Endothelial cell (in vitro differentiated cells): ENCODE measurements at regions not wholly inside any gene's neighbourhood (a gene's known extent, or its start where the extent isn't known, plus 50 kb on each side); places are given as distances from the start of the nearest gene placed in this dataset.
"Not testable (repeated sequence)": the region's sequence is repeated elsewhere in the genome, so short reads cannot be mapped to it uniquely, and the experiment has no call there.

Source experiments
- DNase-seq: peaks from one replicate; pipeline ENCODE4 v3.0.0; 2021; ENCODE audit warnings: low spot score
- H3K27ac Mint-ChIP-seq: one replicate; pipeline ENCODE4 v1.8.0; 2021; ENCODE audit warnings: mixed read lengths, inconsistent platforms; ENCODE audit not compliant: unreplicated experiment
- H3K27me3 Mint-ChIP-seq: one replicate; pipeline ENCODE4 v1.8.0; 2021; ENCODE audit warnings: mild to moderate bottlenecking, moderate library complexity, mixed read lengths, inconsistent platforms; ENCODE audit not compliant: unreplicated experiment
- H3K36me3 Mint-ChIP-seq: one replicate; pipeline ENCODE4 v1.8.0; 2021; ENCODE audit warnings: mild to moderate bottlenecking, low read depth, mixed read lengths, inconsistent platforms; ENCODE audit not compliant: unreplicated experiment
- H3K4me1 Mint-ChIP-seq: one replicate; pipeline ENCODE4 v1.8.0; 2021; ENCODE audit warnings: mild to moderate bottlenecking, mixed read lengths, inconsistent platforms; ENCODE audit not compliant: unreplicated experiment
- H3K4me3 Mint-ChIP-seq: one replicate; pipeline ENCODE4 v1.8.0; 2021; ENCODE audit warnings: mild to moderate bottlenecking, mixed read lengths, inconsistent platforms; ENCODE audit not compliant: unreplicated experiment
- H3K9me3 Mint-ChIP-seq: one replicate; pipeline ENCODE4 v1.8.0; 2021; ENCODE audit warnings: mixed read lengths, inconsistent platforms; ENCODE audit not compliant: unreplicated experiment
- CTCF ChIP-seq: fragments of 200-600 bp; sonication (generic); IDR thresholded peaks from one replicate; pipeline ENCODE4 v1.5.0; 2021; ENCODE audit warnings: antibody characterized with exemption; ENCODE audit not compliant: unreplicated experiment

- Mint-ChIP-seq H3K9me3 (no peaks in the 10 kb centered on the region), H3K4me1 (no peaks in the 10 kb centered on the region), H3K4me3 (no peak overlapping the region), H3K27ac (no peak overlapping the region), H3K36me3 (no peaks in the 10 kb centered on the region), H3K27me3 (peaks cover 8% of the 10 kb centered on the region)
- TF ChIP-seq CTCF: no peak
- no peak for DNase-seq
Measured at GRCh38 chr16:52657924-52658323, 111.0 kb upstream of the TOX3 start.

DNA sequence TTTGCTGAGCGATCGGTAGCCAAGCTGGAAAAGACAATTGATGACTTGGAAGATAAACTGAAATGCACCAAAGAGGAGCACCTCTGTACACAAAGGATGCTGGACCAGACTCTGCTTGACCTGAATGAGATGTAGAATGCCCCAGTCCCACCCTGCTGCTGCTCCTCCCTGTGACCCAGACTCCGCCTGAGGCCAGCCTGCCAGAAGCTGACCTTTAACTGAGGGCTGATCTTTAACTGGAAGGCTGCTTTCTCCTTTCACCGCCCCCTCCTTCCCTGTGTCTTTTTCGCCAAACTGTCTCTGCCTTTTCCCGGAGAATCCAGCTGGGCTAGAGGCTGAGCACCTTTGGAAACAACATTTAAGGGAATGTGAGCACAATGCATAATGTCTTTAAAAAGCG, 109.0 kb upstream of the TOX3 start:
- H3K4me1 Mint-ChIP-seq, H3K27ac Mint-ChIP-seq, DNase-seq, H3K36me3 Mint-ChIP-seq, H3K27me3 Mint-ChIP-seq, H3K4me3 Mint-ChIP-seq, H3K9me3 Mint-ChIP-seq: not testable (repeated sequence)

GRCh38 chr16:52655156-52655555, 108.2 kb upstream of the TOX3 start:
- not testable (repeated sequence) for H3K4me3 Mint-ChIP-seq, H3K27me3 Mint-ChIP-seq, DNase-seq, H3K27ac Mint-ChIP-seq, H3K36me3 Mint-ChIP-seq, H3K9me3 Mint-ChIP-seq, H3K4me1 Mint-ChIP-seq

DNA sequence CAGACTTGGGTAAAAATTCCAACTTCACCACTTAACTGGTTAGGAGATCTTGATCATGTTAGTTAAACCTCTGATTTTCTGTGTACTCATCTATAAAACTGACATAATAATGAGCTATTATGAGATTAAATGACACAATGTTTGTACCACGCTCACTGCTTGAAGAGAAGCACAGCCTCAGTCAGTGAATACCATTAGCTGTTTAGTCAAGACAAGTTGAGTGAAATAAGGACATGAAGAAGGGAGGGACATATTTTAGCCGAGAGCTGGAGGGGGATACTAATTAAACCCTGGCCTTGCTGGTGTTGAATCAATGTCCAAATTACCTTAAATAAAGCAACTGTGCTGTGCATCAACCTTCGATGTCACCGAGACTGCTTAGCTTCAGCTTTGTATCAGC, 105.1 kb upstream of the TOX3 start:
- Mint-ChIP-seq H3K9me3 (no peaks in the 10 kb centered on the region), H3K36me3 (no peaks in the 10 kb centered on the region), H3K27me3 (peaks cover 1% of the 10 kb centered on the region), H3K4me1 (no peaks in the 10 kb centered on the region), H3K4me3 (no peak overlapping the region), H3K27ac (no peak overlapping the region)
- no peak for TF ChIP-seq CTCF
- no peak for DNase-seq

DNA sequence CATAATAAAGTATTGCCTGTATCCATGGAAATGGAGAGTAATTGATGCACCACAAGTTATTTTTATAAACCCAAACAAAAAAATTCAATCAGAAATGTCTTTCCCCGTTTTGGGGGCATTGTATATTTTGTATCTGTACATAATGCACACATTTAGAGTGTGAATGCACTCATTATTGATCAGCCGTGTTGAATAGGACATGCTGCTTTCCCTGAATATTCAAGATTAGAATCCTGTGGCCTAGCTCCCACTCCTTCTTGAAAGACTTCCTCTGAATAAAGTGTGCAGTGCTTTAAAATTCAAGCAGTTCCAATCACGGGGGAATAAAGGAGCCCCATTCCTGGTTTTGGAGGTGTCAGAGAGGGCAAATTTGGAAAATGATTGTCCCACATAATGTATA, 103.8 kb upstream of the TOX3 start:
- Mint-ChIP-seq H3K27me3 (peaks cover 1% of the 10 kb centered on the region), H3K27ac (no peak overlapping the region), H3K4me1 (no peaks in the 10 kb centered on the region), H3K4me3 (no peak overlapping the region), H3K36me3 (no peaks in the 10 kb centered on the region), H3K9me3 (no peaks in the 10 kb centered on the region)
- DNase-seq: no peak
- TF ChIP-seq CTCF: no peak

- Mint-ChIP-seq H3K4me1 (no peaks in the 10 kb centered on the region), H3K27ac (no peak overlapping the region), H3K9me3 (no peaks in the 10 kb centered on the region), H3K4me3 (no peak overlapping the region), H3K27me3 (peaks cover 1% of the 10 kb centered on the region), H3K36me3 (no peaks in the 10 kb centered on the region)
- DNase-seq: no peak
- TF ChIP-seq CTCF: no peak
Measured at GRCh38 chr16:52650318-52650717, 103.4 kb upstream of the TOX3 start.
